ENCODE measurements at regions not wholly inside any gene's neighbourhood (a gene's known extent, or its start where the extent isn't known, plus 50 kb on each side); places are given as distances from the start of the nearest gene placed in this dataset.
"Not testable (repeated sequence)": the region's sequence is repeated elsewhere in the genome, so short reads cannot be mapped to it uniquely, and the experiment has no call there.

GRCh38 chrX:106278951-106279350 lies 110.8 kb downstream of the PWWP3B start:
- TF ChIP-seq, protein P1, sequence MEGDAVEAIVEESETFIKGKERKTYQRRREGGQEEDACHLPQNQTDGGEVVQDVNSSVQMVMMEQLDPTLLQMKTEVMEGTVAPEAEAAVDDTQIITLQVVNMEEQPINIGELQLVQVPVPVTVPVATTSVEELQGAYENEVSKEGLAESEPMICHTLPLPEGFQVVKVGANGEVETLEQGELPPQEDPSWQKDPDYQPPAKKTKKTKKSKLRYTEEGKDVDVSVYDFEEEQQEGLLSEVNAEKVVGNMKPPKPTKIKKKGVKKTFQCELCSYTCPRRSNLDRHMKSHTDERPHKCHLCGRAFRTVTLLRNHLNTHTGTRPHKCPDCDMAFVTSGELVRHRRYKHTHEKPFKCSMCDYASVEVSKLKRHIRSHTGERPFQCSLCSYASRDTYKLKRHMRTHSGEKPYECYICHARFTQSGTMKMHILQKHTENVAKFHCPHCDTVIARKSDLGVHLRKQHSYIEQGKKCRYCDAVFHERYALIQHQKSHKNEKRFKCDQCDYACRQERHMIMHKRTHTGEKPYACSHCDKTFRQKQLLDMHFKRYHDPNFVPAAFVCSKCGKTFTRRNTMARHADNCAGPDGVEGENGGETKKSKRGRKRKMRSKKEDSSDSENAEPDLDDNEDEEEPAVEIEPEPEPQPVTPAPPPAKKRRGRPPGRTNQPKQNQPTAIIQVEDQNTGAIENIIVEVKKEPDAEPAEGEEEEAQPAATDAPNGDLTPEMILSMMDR (IDR thresholded peaks at IDR 0.05; ENCODE audit: low read depth, low read length) = no peak
- no peak overlapping the region for H3K4me3 ChIP-seq (ENCODE audit: low read depth, low read length)

DNA sequence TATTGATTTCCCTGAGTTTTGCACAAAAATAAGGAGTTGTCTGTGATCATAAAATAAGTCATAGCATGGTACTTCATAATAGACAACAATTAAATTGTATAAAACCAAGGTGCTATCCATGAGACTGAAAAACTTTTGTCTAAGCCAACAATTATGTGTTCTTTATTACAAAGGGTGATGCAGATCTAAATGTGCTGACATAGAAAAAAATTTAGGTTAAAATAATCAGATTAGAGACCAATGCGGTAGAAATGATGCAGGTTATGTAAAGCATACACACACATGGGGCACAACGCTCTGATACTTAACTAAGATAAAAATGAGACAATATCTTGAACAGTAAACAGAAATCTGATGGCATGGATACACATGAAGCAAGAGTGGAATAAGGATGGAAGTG lies 113.3 kb downstream of the PWWP3B start:
- H3K4me3 ChIP-seq (ENCODE audit: low read depth, low read length) = no peak overlapping the region
- TF ChIP-seq, protein P1 (IDR thresholded peaks at IDR 0.05; ENCODE audit: low read depth, low read length) = no peak

GRCh38 chrX:106283841-106284240 lies 115.7 kb downstream of the PWWP3B start:
- TF ChIP-seq, protein P1 (IDR thresholded peaks at IDR 0.05; ENCODE audit: low read depth, low read length) = no peak

GRCh38 chrX:106284431-106285025 lies 116.4 kb downstream of the PWWP3B start:
- TF ChIP-seq, protein P1 (IDR thresholded peaks at IDR 0.05; ENCODE audit: low read depth, low read length) = no peak
- no peak overlapping the region for H3K4me3 ChIP-seq (ENCODE audit: low read depth, low read length)

More at GRCh38 chrX:106283841-106284240, 115.7 kb downstream of the PWWP3B start:
- H3K4me3 ChIP-seq (ENCODE audit: low read depth, low read length) = no peak overlapping the region

DNA sequence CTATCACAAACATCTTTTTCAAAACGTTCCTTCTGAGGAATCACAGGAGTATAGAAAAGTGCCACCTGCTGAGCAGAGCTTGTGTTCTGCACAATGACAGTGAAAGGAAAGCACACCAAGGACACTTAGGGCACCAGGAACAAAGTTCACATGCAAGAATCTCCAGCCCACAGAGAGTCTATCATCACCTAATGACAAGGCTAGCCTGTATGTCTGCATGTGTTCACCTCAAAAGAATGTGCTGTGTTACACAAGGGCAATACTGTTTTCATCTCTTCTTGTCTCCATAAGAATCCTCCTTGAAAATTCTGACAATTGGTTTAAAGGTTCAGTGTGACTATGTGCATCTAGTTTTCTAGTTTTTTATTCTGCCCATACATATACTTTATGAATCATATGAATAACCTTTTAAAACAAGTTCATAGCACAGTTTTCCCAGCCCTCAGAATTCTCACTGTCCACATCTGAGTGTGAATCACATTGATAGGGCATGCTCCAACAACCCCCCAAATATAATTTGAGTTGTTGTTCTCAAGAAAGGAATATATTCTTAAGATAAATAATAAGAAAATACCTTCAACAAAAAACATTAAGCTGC lies 118.0 kb downstream of the PWWP3B start:
- no peak overlapping the region for H3K4me3 ChIP-seq (ENCODE audit: low read depth, low read length)
- TF ChIP-seq, protein P1 (IDR thresholded peaks at IDR 0.05; ENCODE audit: low read depth, low read length) = no peak

DNA sequence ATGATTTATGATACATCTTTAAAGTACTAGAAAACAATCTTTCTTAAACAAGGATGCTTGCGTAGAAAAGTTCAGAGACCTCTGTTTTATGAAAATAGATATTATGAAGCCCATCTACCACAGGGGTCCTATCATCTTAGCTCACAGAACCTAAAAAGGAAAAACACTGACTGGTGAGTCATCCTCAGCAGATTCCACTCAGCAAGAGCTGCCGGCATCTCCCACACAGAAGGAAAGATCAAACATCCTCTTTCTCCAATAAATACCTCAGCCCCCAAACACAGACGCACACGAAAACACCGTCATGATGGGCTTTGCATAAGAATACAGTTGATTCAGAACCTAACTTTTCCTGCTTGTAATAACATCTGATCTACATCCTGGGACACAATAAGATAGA lies 122.7 kb downstream of the PWWP3B start:
- not testable (repeated sequence) for H3K4me3 ChIP-seq (ENCODE audit: low read depth, low read length)

- not testable (repeated sequence) for H3K4me3 ChIP-seq (ENCODE audit: low read depth, low read length)
Measured at GRCh38 chrX:106291779-106292390, 123.8 kb downstream of the PWWP3B start.

DNA sequence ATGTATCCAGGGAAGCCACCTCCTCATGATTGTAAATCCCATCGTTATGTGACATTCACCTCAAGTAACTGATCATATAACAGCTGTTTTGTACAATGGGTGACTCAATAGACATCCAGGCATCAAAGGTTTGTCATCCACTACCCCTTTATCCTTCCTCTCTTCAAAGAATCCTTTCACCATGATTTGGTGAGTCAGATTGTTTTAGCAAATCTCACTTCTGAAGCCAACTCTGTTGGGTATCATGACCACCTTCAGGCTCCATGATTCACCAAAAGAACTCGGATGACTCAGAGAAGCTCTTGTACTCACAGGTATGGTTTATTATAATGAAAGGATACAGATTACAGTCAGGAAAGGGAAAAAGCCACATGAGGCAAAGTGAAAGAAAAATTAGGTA lies 132.1 kb downstream of the PWWP3B start:
- TF ChIP-seq, protein P1 (IDR thresholded peaks at IDR 0.05; ENCODE audit: low read depth, low read length) = no peak
- H3K4me3 ChIP-seq (ENCODE audit: low read depth, low read length) = no peak overlapping the region

All from WI38 (cell line).